Left lobe of liver (tissue), 2 donors: ENCODE measurements at regions not wholly inside any gene's neighbourhood (a gene's known extent, or its start where the extent isn't known, plus 50 kb on each side); places are given as distances from the start of the nearest gene placed in this dataset.
"Not testable (repeated sequence)": the region's sequence is repeated elsewhere in the genome, so short reads cannot be mapped to it uniquely, and the experiment has no call there.

ENCODE experiments used
- ATAC-seq: fragments of 200-7000 bp; cut with Tn5 transposase; one replicate; pipeline ENCODE4 v1.9.1; 2020; ENCODE audit warnings: mild to moderate bottlenecking, moderate library complexity
- DNase-seq: peaks from one replicate; pipeline ENCODE4 v3.0.0-alpha.2; 2020; ENCODE audit warnings: low spot score
- donor health status: DM: no; HTN: no; CAD: no; lungs with moderate emphysema.
- donor health status: DM: no; HTN: yes; CAD: no.

GRCh38 chr3:27779176-27779575 is 57.1 kb upstream of the EOMES start:
- DNase-seq (no peak), ATAC-seq (no peak)

DNA sequence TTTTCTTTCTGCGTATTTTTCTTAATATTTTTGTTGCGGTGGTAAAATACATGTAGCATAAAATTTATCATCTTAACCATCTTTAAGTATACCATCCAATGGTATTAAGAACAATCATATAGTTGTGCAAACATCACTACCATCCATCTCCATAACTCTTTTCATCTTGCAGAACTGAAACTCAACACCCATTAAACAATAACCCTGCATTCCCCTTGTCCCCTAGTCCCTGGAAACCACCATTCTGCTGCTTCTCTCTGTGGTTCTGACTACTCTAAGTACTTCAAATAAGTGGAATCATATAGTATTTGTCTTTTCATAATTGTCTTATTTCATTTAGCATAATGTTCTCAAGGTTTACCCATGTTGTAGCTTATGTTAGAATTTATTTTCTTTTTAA is 67.3 kb upstream of the EOMES start:
- DNase-seq (no peak), ATAC-seq (no peak)

- ATAC-seq (no peak), DNase-seq (no peak)
These were observed 69.8 kb upstream of the EOMES start for GRCh38 chr3:27791956-27792355.

DNA sequence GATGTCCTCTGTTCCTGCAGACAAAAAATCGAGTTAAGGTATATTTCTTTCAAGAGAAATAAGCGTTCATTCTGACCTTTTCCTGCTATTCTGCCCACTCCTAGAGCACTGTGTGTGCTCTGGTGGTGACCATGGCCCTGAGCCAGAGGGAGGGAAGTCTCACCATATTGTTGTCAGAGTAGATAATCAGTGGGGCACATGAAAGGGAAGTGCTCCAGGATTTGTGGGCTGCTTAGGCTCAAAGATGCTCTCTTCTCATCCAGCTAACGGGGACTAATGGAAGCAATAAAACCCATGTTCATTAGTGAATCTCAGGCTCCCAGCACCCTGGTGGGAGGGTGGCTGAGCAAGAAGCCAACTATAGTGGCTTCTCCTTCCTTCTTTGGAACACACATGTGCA is 70.7 kb upstream of the EOMES start:
- ATAC-seq = no peak

DNA sequence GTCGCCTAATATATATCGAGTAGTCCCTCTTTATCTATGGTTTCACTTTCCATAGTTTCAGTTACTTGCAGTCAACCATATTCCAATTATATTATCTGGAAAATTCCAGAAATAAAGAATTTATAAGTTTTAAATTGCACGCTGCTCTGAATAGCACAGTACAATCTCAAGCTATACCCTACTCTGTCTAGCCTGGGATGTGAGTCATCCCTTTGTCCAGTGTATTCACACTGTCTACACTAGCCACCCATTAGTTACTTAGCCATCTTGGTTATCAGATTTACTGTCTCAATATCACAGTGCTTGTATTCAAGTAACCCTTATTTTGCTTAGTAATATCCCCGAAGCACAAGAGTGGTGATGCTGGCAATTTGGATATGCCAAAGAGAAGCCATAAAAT is 72.1 kb upstream of the EOMES start:
- DNase-seq (no peak), ATAC-seq (no peak)

More for the DNA sequence above, 70.7 kb upstream of the EOMES start:
- DNase-seq = no peak

DNA sequence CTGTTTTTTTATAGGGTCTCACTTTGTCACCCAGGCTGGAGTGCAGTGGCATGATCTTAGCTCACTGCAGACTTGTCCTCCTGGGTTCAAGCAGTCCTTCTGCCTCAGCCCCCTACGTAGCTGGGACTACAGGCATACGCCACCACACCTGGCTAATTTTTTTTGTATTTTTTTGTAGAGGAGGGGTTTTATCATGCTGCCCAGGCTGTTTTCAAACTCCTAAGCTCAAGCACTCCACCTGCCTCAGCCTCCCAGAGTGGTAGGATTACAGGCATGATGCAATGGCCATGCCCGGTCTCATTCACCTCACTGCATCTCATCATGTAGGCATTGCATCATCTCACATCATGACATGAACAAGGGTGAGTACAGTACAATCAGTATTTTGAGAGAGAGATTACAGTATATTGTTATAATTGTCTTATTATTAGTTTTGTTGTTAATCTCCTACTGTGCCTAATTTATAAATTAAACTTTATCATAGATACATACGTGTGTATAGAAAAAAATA is 74.3 kb upstream of the EOMES start:
- DNase-seq = no peak
- ATAC-seq = no peak

DNA sequence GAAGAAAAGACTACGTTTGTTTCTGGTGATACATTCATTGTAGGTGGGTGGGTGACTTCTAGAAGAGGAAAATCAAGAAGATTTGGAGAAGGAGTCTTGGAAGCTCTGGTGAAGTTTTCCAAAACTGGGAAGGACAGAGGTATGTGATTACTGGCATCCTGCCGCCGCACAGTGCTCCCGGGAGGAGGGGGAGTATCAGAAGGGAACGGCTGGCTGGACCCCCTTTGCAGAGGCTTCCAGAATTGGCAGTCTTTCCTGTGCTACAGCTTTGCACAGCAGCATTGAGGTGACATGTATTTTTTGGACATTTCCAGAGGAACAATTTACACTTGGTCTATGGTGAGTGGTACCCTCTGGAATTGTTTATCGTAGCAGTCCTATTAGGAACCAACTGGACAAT is 75.7 kb upstream of the EOMES start:
- ATAC-seq (no peak), DNase-seq (no peak)

- no peak for DNase-seq
- no peak for ATAC-seq
These were observed 78.1 kb upstream of the EOMES start for GRCh38 chr3:27800261-27800660.

- ATAC-seq = no peak
- DNase-seq = no peak
These were observed 80.3 kb upstream of the EOMES start for GRCh38 chr3:27802425-27802824.

GRCh38 chr3:27802849-27803248 is 80.7 kb upstream of the EOMES start:
- DNase-seq (no peak), ATAC-seq (no peak)

- no peak for ATAC-seq
- DNase-seq = no peak
These were observed 83.2 kb upstream of the EOMES start for GRCh38 chr3:27805282-27805681.

- no peak for DNase-seq
- no peak for ATAC-seq
These were observed 91.1 kb upstream of the EOMES start for GRCh38 chr3:27813255-27813654.

DNA sequence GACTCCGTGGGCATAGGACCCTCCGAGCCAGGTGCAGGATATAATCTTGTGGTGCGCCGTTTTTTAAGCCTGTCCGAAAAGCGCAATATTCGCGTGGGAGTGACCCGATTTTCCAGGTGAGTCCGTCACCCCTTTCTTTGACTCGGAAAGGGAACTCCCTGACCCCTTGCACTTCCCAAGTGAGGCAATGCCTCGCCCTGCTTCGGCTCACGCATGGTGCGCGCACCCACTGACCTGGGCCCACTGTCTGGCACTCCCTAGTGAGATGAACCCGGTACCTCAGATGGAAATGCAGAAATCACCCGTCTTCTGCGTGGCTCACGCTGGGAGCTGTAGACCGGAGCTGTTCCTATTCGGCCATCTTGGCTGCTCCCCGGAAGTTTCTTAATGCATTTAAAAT is 99.5 kb upstream of the EOMES start:
- ATAC-seq, DNase-seq: not testable (repeated sequence)

GRCh38 chr3:27824312-27825200 is 102.4 kb upstream of the EOMES start:
- ATAC-seq = no peak

GRCh38 chr3:27826448-27826847 is 104.3 kb upstream of the EOMES start:
- no peak for ATAC-seq

More at GRCh38 chr3:27824312-27825200, 102.4 kb upstream of the EOMES start:
- DNase-seq = no peak

GRCh38 chr3:27827041-27827440 is 104.9 kb upstream of the EOMES start:
- ATAC-seq = no peak

More at GRCh38 chr3:27826448-27826847, 104.3 kb upstream of the EOMES start:
- no peak for DNase-seq

GRCh38 chr3:27840807-27841594 is 118.9 kb upstream of the EOMES start:
- no peak for DNase-seq

More at GRCh38 chr3:27827041-27827440, 104.9 kb upstream of the EOMES start:
- DNase-seq = no peak

GRCh38 chr3:27844052-27844675 is 122.0 kb upstream of the EOMES start:
- no peak for DNase-seq
- ATAC-seq = no peak

More at GRCh38 chr3:27840807-27841594, 118.9 kb upstream of the EOMES start:
- no peak for ATAC-seq

DNA sequence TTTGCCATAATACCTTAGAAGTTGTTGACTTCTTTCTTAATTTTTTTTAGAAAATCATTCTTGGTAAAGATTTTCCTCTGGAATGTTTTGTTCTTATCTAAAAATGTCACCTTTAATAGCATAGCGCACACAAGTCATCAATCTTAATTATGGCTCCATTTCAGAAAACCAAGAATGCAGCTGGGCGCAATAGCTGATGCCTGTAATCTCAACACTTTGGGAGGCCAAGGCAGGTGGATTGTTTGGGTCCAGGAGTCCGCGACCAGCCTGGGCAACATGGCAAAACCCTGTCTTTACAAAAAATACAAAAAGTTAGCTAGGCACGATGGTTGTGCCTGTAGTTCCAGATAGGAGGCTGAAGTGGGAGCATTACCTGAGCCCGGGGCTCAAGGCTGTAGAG is 125.6 kb upstream of the EOMES start:
- DNase-seq (no peak), ATAC-seq (no peak)

GRCh38 chr3:27848826-27849225 is 126.7 kb upstream of the EOMES start:
- no peak for ATAC-seq
- DNase-seq = no peak

DNA sequence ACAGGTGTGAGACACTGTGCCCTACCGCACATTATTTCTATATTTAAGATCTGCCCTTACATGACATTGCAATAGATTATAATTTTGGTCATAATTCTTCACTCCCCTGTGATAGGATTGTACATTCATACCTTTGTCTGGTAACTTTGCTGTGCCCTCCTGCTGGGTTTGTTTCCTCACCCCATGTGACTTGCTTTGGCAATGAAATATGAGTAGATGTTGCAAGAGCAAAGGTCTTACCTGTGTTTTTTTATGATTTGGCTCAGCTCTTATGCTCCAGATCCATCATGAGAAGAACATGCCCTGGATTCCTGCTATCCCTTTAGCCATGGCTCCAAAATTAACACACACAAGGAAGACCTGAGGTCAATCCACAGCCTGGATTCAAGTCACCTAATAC is 137.7 kb upstream of the EOMES start:
- DNase-seq (no peak), ATAC-seq (no peak)
